HEK293 (cell line): ENCODE measurements at regions not wholly inside any gene's neighbourhood (a gene's known extent, or its start where the extent isn't known, plus 50 kb on each side); places are given as distances from the start of the nearest gene placed in this dataset.

Experiments
- MEIS1 ChIP-seq: sonication (generic); formaldehyde crosslinking; IDR thresholded peaks from 2 replicates; pipeline ENCODE4 v1.8.1; 2022; ENCODE audit warnings: missing genetic modification reagents, mild to moderate bottlenecking, borderline replicate concordance
- OSR2 ChIP-seq: fragments of 450-650 bp; formaldehyde crosslinking; IDR thresholded peaks from 2 replicates; pipeline ENCODE4 v1.5.1; 2016; ENCODE audit warnings: missing biosample characterization, missing genetic modification characterization
- RBAK ChIP-seq: fragments of 450-650 bp; formaldehyde crosslinking; IDR thresholded peaks from 2 replicates; pipeline ENCODE4 v1.5.1; 2016; ENCODE audit warnings: missing biosample characterization, missing genetic modification characterization
- ZNF311 ChIP-seq: fragments of 450-650 bp; formaldehyde crosslinking; IDR thresholded peaks from 2 replicates; pipeline ENCODE4 v1.5.1; 2017; ENCODE audit warnings: missing biosample characterization, missing genetic modification characterization, borderline replicate concordance
- ZNF514 ChIP-seq: fragments of 450-650 bp; formaldehyde crosslinking; IDR thresholded peaks from 2 replicates; pipeline ENCODE4 v1.5.1; 2016; ENCODE audit warnings: missing biosample characterization, missing genetic modification characterization
- TF ChIP-seq, protein P1 (sequence below): fragments of 450-650 bp; formaldehyde crosslinking; IDR thresholded peaks from 2 replicates; pipeline ENCODE4 v1.5.1; 2016; ENCODE audit warnings: missing biosample characterization, missing genetic modification characterization
- TF ChIP-seq, protein P2 (sequence below): fragments of 450-650 bp; formaldehyde crosslinking; IDR thresholded peaks from 2 replicates; pipeline ENCODE4 v1.5.1; 2016; ENCODE audit warnings: missing biosample characterization, missing genetic modification characterization
- TF ChIP-seq, protein P3 (sequence below): fragments of 450-650 bp; formaldehyde crosslinking; IDR thresholded peaks from 2 replicates; pipeline ENCODE4 v1.5.1; 2017; ENCODE audit warnings: missing biosample characterization, missing genetic modification characterization
- TF ChIP-seq, protein P4 (sequence below): fragments of 450-650 bp; formaldehyde crosslinking; IDR thresholded peaks from 2 replicates; pipeline ENCODE4 v1.5.1; 2016; ENCODE audit warnings: missing biosample characterization, missing genetic modification characterization
- TF ChIP-seq, protein P5 (sequence below): fragments of 450-650 bp; formaldehyde crosslinking; IDR thresholded peaks from 2 replicates; pipeline ENCODE4 v1.5.1; 2017; ENCODE audit warnings: missing biosample characterization, mild to moderate bottlenecking, missing genetic modification characterization, moderate library complexity
- TF ChIP-seq, protein P6 (sequence below): fragments of 450-650 bp; formaldehyde crosslinking; IDR thresholded peaks from 2 replicates; pipeline ENCODE4 v1.5.1; 2016; ENCODE audit warnings: missing biosample characterization, missing genetic modification characterization

DNA sequence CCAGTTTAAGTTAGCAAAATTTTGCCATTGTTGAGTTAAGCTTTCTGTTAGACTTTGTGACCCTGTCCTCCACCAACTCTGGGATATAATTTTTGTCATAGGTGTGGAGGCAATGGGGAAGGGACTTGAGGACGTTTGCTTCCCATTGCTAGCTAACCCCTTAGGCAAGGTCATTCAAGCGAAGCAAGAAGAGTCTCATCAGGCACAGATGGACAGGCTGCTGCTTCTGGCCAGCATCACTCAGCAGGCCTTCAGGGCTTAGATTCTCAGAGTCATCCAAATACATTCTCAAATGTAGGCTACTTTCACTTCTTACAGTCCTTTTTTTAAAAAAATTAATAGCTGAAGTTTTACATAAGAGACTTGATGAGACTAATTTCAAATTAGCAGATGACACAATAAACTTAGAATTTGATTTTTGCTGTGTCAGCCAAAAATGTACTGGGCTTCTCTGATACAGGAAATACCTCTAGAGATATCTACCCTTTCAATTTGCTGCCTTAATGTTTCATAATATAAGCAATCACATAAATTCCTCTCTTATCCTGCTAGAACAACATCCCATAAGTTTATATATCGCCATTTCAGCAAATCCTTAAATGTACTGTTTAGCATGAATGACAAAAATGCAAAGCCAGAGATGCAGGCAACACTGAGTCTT, 875.2 kb downstream of the FLRT2 start:
- TF ChIP-seq, protein P1, sequence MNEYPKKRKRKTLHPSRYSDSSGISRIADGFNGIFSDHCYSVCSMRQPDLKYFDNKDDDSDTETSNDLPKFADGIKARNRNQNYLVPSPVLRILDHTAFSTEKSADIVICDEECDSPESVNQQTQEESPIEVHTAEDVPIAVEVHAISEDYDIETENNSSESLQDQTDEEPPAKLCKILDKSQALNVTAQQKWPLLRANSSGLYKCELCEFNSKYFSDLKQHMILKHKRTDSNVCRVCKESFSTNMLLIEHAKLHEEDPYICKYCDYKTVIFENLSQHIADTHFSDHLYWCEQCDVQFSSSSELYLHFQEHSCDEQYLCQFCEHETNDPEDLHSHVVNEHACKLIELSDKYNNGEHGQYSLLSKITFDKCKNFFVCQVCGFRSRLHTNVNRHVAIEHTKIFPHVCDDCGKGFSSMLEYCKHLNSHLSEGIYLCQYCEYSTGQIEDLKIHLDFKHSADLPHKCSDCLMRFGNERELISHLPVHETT (tag by site-specific recombination): no peak
- TF ChIP-seq ZNF514 (tag by site-specific recombination) (no peak), ZNF311 (tag by site-specific recombination) (no peak), OSR2 (tag by site-specific recombination) (no peak), RBAK (no peak), MEIS1 (CRISPR knock-in tag) (no peak)
- TF ChIP-seq, protein P2, sequence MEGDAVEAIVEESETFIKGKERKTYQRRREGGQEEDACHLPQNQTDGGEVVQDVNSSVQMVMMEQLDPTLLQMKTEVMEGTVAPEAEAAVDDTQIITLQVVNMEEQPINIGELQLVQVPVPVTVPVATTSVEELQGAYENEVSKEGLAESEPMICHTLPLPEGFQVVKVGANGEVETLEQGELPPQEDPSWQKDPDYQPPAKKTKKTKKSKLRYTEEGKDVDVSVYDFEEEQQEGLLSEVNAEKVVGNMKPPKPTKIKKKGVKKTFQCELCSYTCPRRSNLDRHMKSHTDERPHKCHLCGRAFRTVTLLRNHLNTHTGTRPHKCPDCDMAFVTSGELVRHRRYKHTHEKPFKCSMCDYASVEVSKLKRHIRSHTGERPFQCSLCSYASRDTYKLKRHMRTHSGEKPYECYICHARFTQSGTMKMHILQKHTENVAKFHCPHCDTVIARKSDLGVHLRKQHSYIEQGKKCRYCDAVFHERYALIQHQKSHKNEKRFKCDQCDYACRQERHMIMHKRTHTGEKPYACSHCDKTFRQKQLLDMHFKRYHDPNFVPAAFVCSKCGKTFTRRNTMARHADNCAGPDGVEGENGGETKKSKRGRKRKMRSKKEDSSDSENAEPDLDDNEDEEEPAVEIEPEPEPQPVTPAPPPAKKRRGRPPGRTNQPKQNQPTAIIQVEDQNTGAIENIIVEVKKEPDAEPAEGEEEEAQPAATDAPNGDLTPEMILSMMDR (tag by site-specific recombination): no peak
- TF ChIP-seq, protein P3, sequence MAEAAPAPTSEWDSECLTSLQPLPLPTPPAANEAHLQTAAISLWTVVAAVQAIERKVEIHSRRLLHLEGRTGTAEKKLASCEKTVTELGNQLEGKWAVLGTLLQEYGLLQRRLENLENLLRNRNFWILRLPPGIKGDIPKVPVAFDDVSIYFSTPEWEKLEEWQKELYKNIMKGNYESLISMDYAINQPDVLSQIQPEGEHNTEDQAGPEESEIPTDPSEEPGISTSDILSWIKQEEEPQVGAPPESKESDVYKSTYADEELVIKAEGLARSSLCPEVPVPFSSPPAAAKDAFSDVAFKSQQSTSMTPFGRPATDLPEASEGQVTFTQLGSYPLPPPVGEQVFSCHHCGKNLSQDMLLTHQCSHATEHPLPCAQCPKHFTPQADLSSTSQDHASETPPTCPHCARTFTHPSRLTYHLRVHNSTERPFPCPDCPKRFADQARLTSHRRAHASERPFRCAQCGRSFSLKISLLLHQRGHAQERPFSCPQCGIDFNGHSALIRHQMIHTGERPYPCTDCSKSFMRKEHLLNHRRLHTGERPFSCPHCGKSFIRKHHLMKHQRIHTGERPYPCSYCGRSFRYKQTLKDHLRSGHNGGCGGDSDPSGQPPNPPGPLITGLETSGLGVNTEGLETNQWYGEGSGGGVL (tag by site-specific recombination): no peak
- TF ChIP-seq, protein P4, sequence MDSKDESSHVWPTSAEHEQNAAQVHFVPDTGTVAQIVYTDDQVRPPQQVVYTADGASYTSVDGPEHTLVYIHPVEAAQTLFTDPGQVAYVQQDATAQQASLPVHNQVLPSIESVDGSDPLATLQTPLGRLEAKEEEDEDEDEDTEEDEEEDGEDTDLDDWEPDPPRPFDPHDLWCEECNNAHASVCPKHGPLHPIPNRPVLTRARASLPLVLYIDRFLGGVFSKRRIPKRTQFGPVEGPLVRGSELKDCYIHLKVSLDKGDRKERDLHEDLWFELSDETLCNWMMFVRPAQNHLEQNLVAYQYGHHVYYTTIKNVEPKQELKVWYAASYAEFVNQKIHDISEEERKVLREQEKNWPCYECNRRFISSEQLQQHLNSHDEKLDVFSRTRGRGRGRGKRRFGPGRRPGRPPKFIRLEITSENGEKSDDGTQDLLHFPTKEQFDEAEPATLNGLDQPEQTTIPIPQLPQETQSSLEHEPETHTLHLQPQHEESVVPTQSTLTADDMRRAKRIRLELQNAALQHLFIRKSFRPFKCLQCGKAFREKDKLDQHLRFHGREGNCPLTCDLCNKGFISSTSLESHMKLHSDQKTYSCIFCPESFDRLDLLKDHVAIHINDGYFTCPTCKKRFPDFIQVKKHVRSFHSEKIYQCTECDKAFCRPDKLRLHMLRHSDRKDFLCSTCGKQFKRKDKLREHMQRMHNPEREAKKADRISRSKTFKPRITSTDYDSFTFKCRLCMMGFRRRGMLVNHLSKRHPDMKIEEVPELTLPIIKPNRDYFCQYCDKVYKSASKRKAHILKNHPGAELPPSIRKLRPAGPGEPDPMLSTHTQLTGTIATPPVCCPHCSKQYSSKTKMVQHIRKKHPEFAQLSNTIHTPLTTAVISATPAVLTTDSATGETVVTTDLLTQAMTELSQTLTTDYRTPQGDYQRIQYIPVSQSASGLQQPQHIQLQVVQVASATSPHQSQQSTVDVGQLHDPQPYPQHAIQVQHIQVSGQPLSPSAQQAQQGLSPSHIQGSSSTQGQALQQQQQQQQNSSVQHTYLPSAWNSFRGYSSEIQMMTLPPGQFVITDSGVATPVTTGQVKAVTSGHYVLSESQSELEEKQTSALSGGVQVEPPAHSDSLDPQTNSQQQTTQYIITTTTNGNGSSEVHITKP: no peak
- TF ChIP-seq, protein P5, sequence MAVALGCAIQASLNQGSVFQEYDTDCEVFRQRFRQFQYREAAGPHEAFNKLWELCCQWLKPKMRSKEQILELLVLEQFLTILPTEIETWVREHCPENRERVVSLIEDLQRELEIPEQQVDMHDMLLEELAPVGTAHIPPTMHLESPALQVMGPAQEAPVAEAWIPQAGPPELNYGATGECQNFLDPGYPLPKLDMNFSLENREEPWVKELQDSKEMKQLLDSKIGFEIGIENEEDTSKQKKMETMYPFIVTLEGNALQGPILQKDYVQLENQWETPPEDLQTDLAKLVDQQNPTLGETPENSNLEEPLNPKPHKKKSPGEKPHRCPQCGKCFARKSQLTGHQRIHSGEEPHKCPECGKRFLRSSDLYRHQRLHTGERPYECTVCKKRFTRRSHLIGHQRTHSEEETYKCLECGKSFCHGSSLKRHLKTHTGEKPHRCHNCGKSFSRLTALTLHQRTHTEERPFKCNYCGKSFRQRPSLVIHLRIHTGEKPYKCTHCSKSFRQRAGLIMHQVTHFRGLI (tag by site-specific recombination): no peak
- TF ChIP-seq, protein P6, sequence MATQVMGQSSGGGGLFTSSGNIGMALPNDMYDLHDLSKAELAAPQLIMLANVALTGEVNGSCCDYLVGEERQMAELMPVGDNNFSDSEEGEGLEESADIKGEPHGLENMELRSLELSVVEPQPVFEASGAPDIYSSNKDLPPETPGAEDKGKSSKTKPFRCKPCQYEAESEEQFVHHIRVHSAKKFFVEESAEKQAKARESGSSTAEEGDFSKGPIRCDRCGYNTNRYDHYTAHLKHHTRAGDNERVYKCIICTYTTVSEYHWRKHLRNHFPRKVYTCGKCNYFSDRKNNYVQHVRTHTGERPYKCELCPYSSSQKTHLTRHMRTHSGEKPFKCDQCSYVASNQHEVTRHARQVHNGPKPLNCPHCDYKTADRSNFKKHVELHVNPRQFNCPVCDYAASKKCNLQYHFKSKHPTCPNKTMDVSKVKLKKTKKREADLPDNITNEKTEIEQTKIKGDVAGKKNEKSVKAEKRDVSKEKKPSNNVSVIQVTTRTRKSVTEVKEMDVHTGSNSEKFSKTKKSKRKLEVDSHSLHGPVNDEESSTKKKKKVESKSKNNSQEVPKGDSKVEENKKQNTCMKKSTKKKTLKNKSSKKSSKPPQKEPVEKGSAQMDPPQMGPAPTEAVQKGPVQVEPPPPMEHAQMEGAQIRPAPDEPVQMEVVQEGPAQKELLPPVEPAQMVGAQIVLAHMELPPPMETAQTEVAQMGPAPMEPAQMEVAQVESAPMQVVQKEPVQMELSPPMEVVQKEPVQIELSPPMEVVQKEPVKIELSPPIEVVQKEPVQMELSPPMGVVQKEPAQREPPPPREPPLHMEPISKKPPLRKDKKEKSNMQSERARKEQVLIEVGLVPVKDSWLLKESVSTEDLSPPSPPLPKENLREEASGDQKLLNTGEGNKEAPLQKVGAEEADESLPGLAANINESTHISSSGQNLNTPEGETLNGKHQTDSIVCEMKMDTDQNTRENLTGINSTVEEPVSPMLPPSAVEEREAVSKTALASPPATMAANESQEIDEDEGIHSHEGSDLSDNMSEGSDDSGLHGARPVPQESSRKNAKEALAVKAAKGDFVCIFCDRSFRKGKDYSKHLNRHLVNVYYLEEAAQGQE (tag by site-specific recombination): no peak
